Calu3 (cell line): ENCODE measurements at regions not wholly inside any gene's neighbourhood (a gene's known extent, or its start where the extent isn't known, plus 50 kb on each side); places are given as distances from the start of the nearest gene placed in this dataset.

Source experiments
- BruUV-seq: library from RNA; stranded (reverse); fragments of 400-500 nt; replicated peaks from 2 replicates; lab custom pipeline; 2021; lab: Mats Ljungman, UMichigan
- CTCF ChIA-PET: fragments of 300-600 bp; sonication (Branson Sonifier 250); formaldehyde crosslinking; loops from one replicate; lab custom pipeline; 2022; ENCODE audit warnings: antibody characterized with exemption; lab: Charles Lee
- DNase-seq: peaks from one replicate; pipeline ENCODE4 v3.0.0; 2022
- H3K27ac Mint-ChIP-seq: one replicate; pipeline ENCODE4 v1.8.0; 2022; ENCODE audit warnings: mixed read lengths; ENCODE audit not compliant: unreplicated experiment
- H3K27me3 Mint-ChIP-seq: one replicate; pipeline ENCODE4 v1.8.0; 2022; ENCODE audit warnings: mixed read lengths; ENCODE audit not compliant: unreplicated experiment
- H3K36me3 Mint-ChIP-seq: one replicate; pipeline ENCODE4 v1.8.0; 2022; ENCODE audit warnings: mild to moderate bottlenecking, moderate library complexity, mixed read lengths; ENCODE audit not compliant: insufficient read depth, unreplicated experiment
- H3K4me1 Mint-ChIP-seq: one replicate; pipeline ENCODE4 v1.8.0; 2022; ENCODE audit warnings: mild to moderate bottlenecking, low read depth, mixed read lengths; ENCODE audit not compliant: unreplicated experiment
- H3K4me3 Mint-ChIP-seq: one replicate; pipeline ENCODE4 v1.8.0; 2022; ENCODE audit warnings: mild to moderate bottlenecking, low read depth, moderate library complexity, mixed read lengths; ENCODE audit not compliant: unreplicated experiment
- H3K9me3 Mint-ChIP-seq: one replicate; pipeline ENCODE4 v1.8.0; 2022; ENCODE audit warnings: low read depth, mixed read lengths; ENCODE audit not compliant: unreplicated experiment
- intact Hi-C: fragments of 100-400 bp; cut with micrococcal nuclease; formaldehyde crosslinking; loops from one replicate; pipeline ENCODE4 v1.10.0; 2022; ENCODE audit not compliant: unreplicated experiment
- TF ChIP-seq, protein P1 (sequence below): fragments of 200-600 bp; IDR thresholded peaks from one replicate; pipeline ENCODE4 v1.8.0; 2022; ENCODE audit warnings: antibody characterized with exemption; ENCODE audit not compliant: unreplicated experiment

DNA sequence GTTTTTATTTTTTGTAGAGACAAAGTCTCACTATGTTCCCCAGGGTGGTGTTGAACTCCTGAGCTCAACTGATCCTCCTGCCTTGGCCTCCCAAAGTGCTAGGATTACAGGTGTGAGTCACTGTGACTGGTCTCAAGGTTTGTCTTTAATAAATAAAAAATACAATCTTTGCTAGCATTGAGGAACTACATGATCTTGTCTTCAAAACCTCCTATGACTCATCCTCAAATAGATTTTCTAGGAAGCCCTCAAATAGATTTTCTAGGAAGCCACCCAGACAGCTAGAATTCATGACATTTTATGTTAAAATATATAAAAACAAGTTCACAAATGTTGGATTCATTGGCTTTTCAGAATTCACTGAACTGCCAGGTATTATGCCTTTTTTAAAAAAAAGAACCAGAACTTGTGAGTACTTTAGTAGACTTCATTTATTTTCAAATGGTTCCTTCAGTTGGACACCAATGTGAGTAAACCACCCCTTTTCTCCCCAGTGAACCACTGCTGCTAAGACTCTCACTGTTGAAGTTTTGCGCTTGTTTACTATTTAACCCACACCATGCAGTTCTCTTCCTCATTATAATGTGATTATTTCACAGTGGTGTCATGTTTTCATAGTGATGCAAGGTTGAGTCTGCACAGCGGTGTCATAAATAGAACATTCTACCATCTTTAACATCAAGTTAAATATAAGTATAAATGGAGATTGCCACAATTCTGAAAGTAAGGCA is 303.9 kb downstream of the CASP12 start:
- intact Hi-C loops: no loop called here
- H3K36me3 Mint-ChIP-seq: no peaks in the 10 kb centered on the region
- no peaks in the 10 kb centered on the region for H3K27me3 Mint-ChIP-seq
- no peak overlapping the region for H3K27ac Mint-ChIP-seq
- TF ChIP-seq, protein P1, sequence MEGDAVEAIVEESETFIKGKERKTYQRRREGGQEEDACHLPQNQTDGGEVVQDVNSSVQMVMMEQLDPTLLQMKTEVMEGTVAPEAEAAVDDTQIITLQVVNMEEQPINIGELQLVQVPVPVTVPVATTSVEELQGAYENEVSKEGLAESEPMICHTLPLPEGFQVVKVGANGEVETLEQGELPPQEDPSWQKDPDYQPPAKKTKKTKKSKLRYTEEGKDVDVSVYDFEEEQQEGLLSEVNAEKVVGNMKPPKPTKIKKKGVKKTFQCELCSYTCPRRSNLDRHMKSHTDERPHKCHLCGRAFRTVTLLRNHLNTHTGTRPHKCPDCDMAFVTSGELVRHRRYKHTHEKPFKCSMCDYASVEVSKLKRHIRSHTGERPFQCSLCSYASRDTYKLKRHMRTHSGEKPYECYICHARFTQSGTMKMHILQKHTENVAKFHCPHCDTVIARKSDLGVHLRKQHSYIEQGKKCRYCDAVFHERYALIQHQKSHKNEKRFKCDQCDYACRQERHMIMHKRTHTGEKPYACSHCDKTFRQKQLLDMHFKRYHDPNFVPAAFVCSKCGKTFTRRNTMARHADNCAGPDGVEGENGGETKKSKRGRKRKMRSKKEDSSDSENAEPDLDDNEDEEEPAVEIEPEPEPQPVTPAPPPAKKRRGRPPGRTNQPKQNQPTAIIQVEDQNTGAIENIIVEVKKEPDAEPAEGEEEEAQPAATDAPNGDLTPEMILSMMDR: no peak
- DNase-seq: no peak
- H3K4me3 Mint-ChIP-seq: no peak overlapping the region
- no peaks in the 10 kb centered on the region for H3K9me3 Mint-ChIP-seq
- CTCF ChIA-PET: interaction anchor here (0.7 kb wide), 1 partner anchor 35 kb away, joined by 4 read pairs; no protein-coding TSS in a partner anchor
- BruUV-seq: no TSS peak
- H3K4me1 Mint-ChIP-seq: no peaks in the 10 kb centered on the region

DNA sequence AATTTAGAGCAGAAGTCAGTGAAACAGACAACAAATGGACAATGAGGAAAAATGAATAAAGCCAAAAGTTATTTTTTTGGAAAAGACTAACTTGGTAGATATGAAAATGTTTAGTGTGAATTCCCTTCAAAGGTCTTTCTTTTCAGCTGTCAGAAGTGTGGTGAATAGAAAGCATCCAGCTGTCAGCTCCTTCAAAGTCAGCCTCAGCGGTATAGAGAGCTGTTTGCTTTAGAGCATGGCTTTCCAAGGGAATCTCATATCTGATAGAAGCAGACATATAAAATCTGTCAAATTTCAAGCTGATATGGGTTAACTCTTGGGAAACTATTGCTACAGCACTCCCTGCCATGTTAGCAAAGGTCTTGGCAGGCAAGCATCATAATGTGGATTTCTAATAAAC is 309.3 kb downstream of the CASP12 start:
- intact Hi-C loops: loop anchor here (10.0 kb wide), 1 partner anchor 334 kb away; no protein-coding TSS in a partner anchor
- TF ChIP-seq, protein P1: no peak
- Mint-ChIP-seq H3K27me3 (no peaks in the 10 kb centered on the region), H3K27ac (no peak overlapping the region), H3K9me3 (peaks cover 4% of the 10 kb centered on the region), H3K4me3 (no peak overlapping the region), H3K4me1 (no peaks in the 10 kb centered on the region), H3K36me3 (no peaks in the 10 kb centered on the region)
- CTCF ChIA-PET: no interaction called here
- no TSS peak for BruUV-seq
- DNase-seq: no peak

DNA sequence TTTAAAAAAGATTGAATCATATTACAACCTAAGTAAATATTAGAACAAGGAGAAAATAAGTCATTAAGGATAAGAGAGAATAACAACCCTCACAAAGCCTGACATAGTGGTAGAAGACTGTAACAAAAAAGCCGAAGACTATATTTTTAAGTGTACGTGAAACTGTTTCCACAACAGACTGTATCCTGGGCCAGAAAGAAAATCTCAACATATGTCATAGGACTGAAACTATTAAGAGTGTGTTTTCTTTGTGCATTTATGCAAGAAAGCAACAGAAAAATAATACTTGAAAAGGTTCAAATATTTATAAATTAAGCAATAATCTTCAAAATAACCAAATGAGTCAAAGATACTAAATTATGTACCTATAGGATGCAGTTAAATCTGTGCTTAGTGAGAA is 309.8 kb downstream of the CASP12 start:
- no TSS peak for BruUV-seq
- H3K9me3 Mint-ChIP-seq: peaks cover 5% of the 10 kb centered on the region
- no peaks in the 10 kb centered on the region for H3K27me3 Mint-ChIP-seq
- H3K36me3 Mint-ChIP-seq: no peaks in the 10 kb centered on the region
- DNase-seq: no peak
- CTCF ChIA-PET: no interaction called here
- H3K4me3 Mint-ChIP-seq: no peak overlapping the region
- H3K4me1 Mint-ChIP-seq: peaks cover 3% of the 10 kb centered on the region
- TF ChIP-seq, protein P1: no peak
- H3K27ac Mint-ChIP-seq: no peak overlapping the region
- intact Hi-C loops: loop anchor here (10.0 kb wide), 1 partner anchor 334 kb away; no protein-coding TSS in a partner anchor

DNA sequence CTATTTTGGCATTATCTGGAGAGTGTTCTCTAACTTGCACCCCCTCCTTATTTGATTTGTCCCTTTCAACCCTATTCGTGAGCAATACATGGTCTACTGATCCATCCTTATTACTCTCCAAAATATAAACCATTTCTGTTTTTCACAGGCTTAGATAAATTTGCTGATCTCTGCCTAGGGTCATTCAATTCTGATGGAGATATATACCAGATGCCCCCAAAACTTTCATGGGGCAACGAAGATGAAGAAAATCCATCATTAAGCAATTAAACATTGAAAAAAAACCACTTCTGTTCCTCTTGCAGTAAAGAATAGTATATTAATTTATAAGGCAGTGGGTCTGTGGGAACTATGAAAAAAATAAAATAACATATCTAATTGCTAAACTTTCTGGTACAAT is 313.4 kb downstream of the CASP12 start:
- H3K27ac Mint-ChIP-seq: no peak overlapping the region

More for the DNA sequence above, 313.4 kb downstream of the CASP12 start:
- CTCF ChIA-PET: no interaction called here
- Mint-ChIP-seq H3K4me3 (no peak overlapping the region), H3K4me1 (peaks cover 26% of the 10 kb centered on the region), H3K36me3 (no peaks in the 10 kb centered on the region), H3K9me3 (peaks cover 8% of the 10 kb centered on the region), H3K27me3 (no peaks in the 10 kb centered on the region)
- intact Hi-C loops: loop anchor here (5.0 to 10.0 kb wide), 2 partner anchors 133 to 330 kb away; no protein-coding TSS in a partner anchor
- DNase-seq: no peak
- BruUV-seq: no TSS peak
- TF ChIP-seq, protein P1: no peak
